Liver (tissue), 8 donors: ENCODE measurements at regions not wholly inside any gene's neighbourhood (a gene's known extent, or its start where the extent isn't known, plus 50 kb on each side); places are given as distances from the start of the nearest gene placed in this dataset.

ENCODE experiments used
- DNase-seq: peaks from one replicate; pipeline ENCODE4 v3.0.0-alpha.2; 2017; ENCODE audit warnings: low spot score
- H3K27ac ChIP-seq, 2 donors: one replicate each; pipeline ENCODE4 v1.7.0; 2013; ENCODE audit warnings: inconsistent platforms in 2 of 2, low read length in 2 of 2, control low read depth in 1 of 2, low read depth in 1 of 2, mild to moderate bottlenecking in 1 of 2
- H3K27me3 ChIP-seq, 4 donors: one replicate each; pipeline versions ENCODE4 v1.6.1 to v1.7.0; 2013; ENCODE audit warnings: low read length in 3 of 4, inconsistent platforms in 1 of 4, mild to moderate bottlenecking in 1 of 4, moderate library complexity in 1 of 4; ENCODE audit not compliant: control insufficient read depth in 4 of 4, insufficient read depth in 4 of 4
- H3K36me3 ChIP-seq, 4 donors: one replicate each; pipeline versions ENCODE4 v1.6.1 to v1.7.0; 2013; ENCODE audit warnings: low read length in 3 of 4, mild to moderate bottlenecking in 3 of 4, low read depth in 1 of 4, moderate library complexity in 1 of 4; ENCODE audit not compliant: control insufficient read depth in 4 of 4, insufficient read depth in 3 of 4
- H3K4me1 ChIP-seq, 4 donors: one replicate each; pipeline versions ENCODE4 v1.6.1 to v1.7.0; 2013; ENCODE audit warnings: low read length in 3 of 4, mild to moderate bottlenecking in 3 of 4, moderate library complexity in 1 of 4; ENCODE audit not compliant: control insufficient read depth in 4 of 4, insufficient read depth in 4 of 4
- H3K4me3 ChIP-seq, 3 donors: one replicate each; pipeline versions ENCODE4 v1.6.1 to v1.7.0; 2013; ENCODE audit warnings: low read length in 3 of 3, control low read depth in 1 of 3, low read depth in 1 of 3, mild to moderate bottlenecking in 1 of 3
- H3K9ac ChIP-seq, 2 donors: one replicate each; pipeline ENCODE4 v1.7.0; 2013; ENCODE audit warnings: low read length in 2 of 2, mild to moderate bottlenecking in 2 of 2, moderate library complexity in 2 of 2, control low read depth in 1 of 2, low read depth in 1 of 2
- H3K9me3 ChIP-seq, 4 donors: one replicate each; pipeline versions ENCODE4 v1.6.1 to v1.7.0; 2013; ENCODE audit warnings: low read length in 3 of 4; ENCODE audit not compliant: control insufficient read depth in 4 of 4
- EGR1 ChIP-seq, 2 donors: IDR thresholded peaks; 2 replicates each; pipeline ENCODE4 v1.6.1; 2016 to 2018; ENCODE audit warnings: antibody characterized with exemption in 2 of 2, low read depth in 2 of 2
- FOXA1 ChIP-seq: IDR thresholded peaks from 2 replicates; pipeline ENCODE4 v1.6.1; 2016; ENCODE audit warnings: antibody characterized with exemption
- FOXA2 ChIP-seq: IDR thresholded peaks from 2 replicates; pipeline ENCODE4 v1.6.1; 2016; ENCODE audit warnings: antibody characterized with exemption
- GABPA ChIP-seq, 2 donors: IDR thresholded peaks in 1 of 2; conservative IDR thresholded peaks in 1 of 2; 2 replicates each; pipeline ENCODE4 v1.6.1; 2016; ENCODE audit warnings: antibody characterized with exemption in 2 of 2, mild to moderate bottlenecking in 1 of 2, moderate library complexity in 1 of 2
- HNF4A ChIP-seq, 2 donors: conservative IDR thresholded peaks; 2 replicates each; pipeline ENCODE4 v1.6.1; 2016; ENCODE audit warnings: antibody characterized with exemption in 2 of 2, mild to moderate bottlenecking in 2 of 2
- HNF4G ChIP-seq: IDR thresholded peaks from 2 replicates; pipeline ENCODE4 v1.6.1; 2016; ENCODE audit warnings: antibody characterized with exemption
- JUND ChIP-seq, 2 donors: IDR thresholded peaks; 2 replicates each; pipeline ENCODE4 v1.6.1; 2016; ENCODE audit warnings: antibody characterized with exemption in 2 of 2
- NR2F2 ChIP-seq: IDR thresholded peaks from 2 replicates; pipeline ENCODE4 v1.6.1; 2016; ENCODE audit warnings: antibody characterized with exemption
- RAD21 ChIP-seq, 2 donors: IDR thresholded peaks; 2 replicates each; pipeline ENCODE4 v1.6.1; 2016; ENCODE audit warnings: antibody characterized with exemption in 2 of 2, mild to moderate bottlenecking in 2 of 2
- RXRA ChIP-seq, 2 donors: IDR thresholded peaks; 2 replicates each; pipeline ENCODE4 v1.6.1; 2017 to 2018; ENCODE audit warnings: antibody characterized with exemption in 2 of 2, mild to moderate bottlenecking in 1 of 2
- SP1 ChIP-seq: IDR thresholded peaks from 2 replicates; pipeline ENCODE4 v1.6.1; 2018; ENCODE audit warnings: antibody characterized with exemption, mild to moderate bottlenecking
- TAF1 ChIP-seq: conservative IDR thresholded peaks from 2 replicates; pipeline ENCODE4 v1.6.1; 2016; ENCODE audit warnings: antibody characterized with exemption, mild to moderate bottlenecking
- WGBS: extraction: QIAGEN DNeasy Blood & Tissue Kit; methylation state at CpG from one replicate; pipeline ENCODE4 v1.1.7; 2013; 5-methylcytosine and 5-hydroxymethylcytosine counted together
- TF ChIP-seq, protein P1 (sequence below): fragments of 150-350 bp; IDR thresholded peaks from 2 replicates; pipeline ENCODE4 v1.5.1; 2017; ENCODE audit warnings: improper control_type of control experiment, low read depth, low read length; ENCODE audit not compliant: missing input control
- TF ChIP-seq, protein P2 (sequence below): IDR thresholded peaks from 2 replicates; pipeline ENCODE4 v1.6.1; 2016; ENCODE audit warnings: antibody characterized with exemption, mild to moderate bottlenecking
- TF ChIP-seq, protein P3 (sequence below): IDR thresholded peaks from 2 replicates; pipeline ENCODE4 v1.6.1; 2016; ENCODE audit warnings: antibody characterized with exemption
- TF ChIP-seq, protein P4 (sequence below): IDR thresholded peaks from 2 replicates; pipeline ENCODE4 v1.6.1; 2016; ENCODE audit warnings: antibody characterized with exemption
- donor health status: healthy.
- donor health status: healthy.
- donor health status: healthy.
- donor health status: healthy.
- donor health status: healthy.

DNA sequence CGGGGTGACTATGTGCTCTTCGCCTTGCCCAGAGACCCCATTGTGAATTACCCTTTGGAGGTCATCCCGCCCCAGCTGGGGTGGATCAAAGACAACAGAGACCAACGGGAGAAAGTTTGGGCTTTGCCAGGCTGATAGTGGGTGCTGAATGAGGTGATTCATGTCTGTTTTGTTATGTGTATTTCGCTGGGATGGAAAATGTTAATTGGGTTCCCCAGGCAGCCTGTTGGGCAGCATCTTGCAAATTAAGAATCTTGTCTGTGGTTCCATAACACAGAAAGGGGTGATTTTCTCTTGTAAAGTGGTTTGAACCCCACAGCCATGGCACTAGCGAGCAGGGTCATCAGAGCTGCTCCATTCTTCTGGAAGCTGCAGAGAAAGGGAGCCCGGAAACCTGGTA, 63.1 kb upstream of the UNC93A start (continued):
- no peak for TF ChIP-seq FOXA2

DNA sequence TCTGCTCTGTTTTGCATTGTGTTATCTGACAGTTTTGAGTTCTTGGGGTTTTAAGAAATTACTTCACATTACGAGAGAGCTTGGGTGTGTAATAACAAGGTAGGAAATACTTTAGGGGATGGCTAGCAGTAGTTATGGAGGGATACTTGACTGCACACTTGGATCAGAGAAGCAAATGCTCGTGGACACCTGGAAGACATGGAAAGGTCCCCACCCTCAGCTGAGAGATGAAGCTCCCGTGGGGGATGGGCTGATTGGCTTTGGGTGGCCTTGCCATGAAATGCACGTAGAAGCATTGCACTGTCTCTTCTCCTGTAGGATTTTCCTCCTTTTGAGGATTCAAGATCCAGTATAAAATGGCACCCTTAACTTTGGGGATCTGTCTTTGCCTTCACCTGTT, 61.5 kb upstream of the UNC93A start:
- Histone ChIP-seq H3K27ac (no peak overlapping the region), H3K4me1 (no peaks in the 10 kb centered on the region), H3K36me3 (no peaks in the 10 kb centered on the region), H3K4me3 (no peak overlapping the region), H3K9ac (no peak overlapping the region), H3K9me3 (no peaks in the 10 kb centered on the region), H3K27me3 (no peaks in the 10 kb centered on the region)
- WGBS = 83% methylated on average over 4 of the region's 4 CpGs
- no peak for DNase-seq
- TF ChIP-seq GABPA (IDR thresholded peaks at IDR 0.05 in 1 of 2, conservative IDR thresholded peaks at IDR 0.05 in 1 of 2) (no peak), RAD21 (IDR thresholded peaks at IDR 0.05) (no peak), HNF4G (no peak), JUND (IDR thresholded peaks at IDR 0.05) (no peak), HNF4A (conservative IDR thresholded peaks at IDR 0.05) (no peak), TAF1 (no peak), RXRA (IDR thresholded peaks at IDR 0.05) (no peak), NR2F2 (no peak), FOXA2 (no peak)
- TF ChIP-seq, protein P1, sequence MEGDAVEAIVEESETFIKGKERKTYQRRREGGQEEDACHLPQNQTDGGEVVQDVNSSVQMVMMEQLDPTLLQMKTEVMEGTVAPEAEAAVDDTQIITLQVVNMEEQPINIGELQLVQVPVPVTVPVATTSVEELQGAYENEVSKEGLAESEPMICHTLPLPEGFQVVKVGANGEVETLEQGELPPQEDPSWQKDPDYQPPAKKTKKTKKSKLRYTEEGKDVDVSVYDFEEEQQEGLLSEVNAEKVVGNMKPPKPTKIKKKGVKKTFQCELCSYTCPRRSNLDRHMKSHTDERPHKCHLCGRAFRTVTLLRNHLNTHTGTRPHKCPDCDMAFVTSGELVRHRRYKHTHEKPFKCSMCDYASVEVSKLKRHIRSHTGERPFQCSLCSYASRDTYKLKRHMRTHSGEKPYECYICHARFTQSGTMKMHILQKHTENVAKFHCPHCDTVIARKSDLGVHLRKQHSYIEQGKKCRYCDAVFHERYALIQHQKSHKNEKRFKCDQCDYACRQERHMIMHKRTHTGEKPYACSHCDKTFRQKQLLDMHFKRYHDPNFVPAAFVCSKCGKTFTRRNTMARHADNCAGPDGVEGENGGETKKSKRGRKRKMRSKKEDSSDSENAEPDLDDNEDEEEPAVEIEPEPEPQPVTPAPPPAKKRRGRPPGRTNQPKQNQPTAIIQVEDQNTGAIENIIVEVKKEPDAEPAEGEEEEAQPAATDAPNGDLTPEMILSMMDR = no peak

DNA sequence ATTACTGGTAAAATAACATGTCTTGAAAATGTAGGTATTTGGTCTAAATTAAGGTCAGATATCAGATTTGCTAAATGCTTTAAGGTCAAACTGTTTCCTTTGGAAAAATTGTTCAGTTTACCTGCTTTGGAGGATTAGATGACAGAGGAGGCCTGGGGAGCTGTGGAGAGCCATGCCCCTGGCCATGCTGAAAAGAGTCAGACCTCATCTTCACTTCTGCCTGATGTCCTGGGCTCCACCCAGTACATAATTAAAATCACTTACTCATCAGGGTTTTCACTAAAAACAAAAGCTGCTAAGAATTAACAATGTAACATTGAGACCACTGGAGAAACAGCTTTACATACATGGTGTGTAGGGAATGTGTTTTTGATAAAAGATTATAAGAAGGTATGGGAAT, 60.8 kb upstream of the UNC93A start:
- no peak overlapping the region for H3K27ac ChIP-seq
- DNase-seq = no peak
- H3K9me3 ChIP-seq = no peaks in the 10 kb centered on the region
- TF ChIP-seq HNF4A (conservative IDR thresholded peaks at IDR 0.05) = no peak
- TF ChIP-seq, protein P1 = no peak
- TF ChIP-seq FOXA1 = no peak
- TF ChIP-seq EGR1 (IDR thresholded peaks at IDR 0.05; ENCODE audit: low read depth in 2 of 2) = no peak
- TF ChIP-seq FOXA2 = no peak
- TF ChIP-seq, protein P2, sequence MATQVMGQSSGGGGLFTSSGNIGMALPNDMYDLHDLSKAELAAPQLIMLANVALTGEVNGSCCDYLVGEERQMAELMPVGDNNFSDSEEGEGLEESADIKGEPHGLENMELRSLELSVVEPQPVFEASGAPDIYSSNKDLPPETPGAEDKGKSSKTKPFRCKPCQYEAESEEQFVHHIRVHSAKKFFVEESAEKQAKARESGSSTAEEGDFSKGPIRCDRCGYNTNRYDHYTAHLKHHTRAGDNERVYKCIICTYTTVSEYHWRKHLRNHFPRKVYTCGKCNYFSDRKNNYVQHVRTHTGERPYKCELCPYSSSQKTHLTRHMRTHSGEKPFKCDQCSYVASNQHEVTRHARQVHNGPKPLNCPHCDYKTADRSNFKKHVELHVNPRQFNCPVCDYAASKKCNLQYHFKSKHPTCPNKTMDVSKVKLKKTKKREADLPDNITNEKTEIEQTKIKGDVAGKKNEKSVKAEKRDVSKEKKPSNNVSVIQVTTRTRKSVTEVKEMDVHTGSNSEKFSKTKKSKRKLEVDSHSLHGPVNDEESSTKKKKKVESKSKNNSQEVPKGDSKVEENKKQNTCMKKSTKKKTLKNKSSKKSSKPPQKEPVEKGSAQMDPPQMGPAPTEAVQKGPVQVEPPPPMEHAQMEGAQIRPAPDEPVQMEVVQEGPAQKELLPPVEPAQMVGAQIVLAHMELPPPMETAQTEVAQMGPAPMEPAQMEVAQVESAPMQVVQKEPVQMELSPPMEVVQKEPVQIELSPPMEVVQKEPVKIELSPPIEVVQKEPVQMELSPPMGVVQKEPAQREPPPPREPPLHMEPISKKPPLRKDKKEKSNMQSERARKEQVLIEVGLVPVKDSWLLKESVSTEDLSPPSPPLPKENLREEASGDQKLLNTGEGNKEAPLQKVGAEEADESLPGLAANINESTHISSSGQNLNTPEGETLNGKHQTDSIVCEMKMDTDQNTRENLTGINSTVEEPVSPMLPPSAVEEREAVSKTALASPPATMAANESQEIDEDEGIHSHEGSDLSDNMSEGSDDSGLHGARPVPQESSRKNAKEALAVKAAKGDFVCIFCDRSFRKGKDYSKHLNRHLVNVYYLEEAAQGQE = no peak
- no peak for TF ChIP-seq SP1
- TF ChIP-seq JUND (IDR thresholded peaks at IDR 0.05) = no peak
- TF ChIP-seq HNF4G = no peak
- TF ChIP-seq RXRA (IDR thresholded peaks at IDR 0.05) = no peak
- no peak for TF ChIP-seq NR2F2
- TF ChIP-seq, protein P3, sequence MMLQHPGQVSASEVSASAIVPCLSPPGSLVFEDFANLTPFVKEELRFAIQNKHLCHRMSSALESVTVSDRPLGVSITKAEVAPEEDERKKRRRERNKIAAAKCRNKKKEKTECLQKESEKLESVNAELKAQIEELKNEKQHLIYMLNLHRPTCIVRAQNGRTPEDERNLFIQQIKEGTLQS = no peak
- TF ChIP-seq, protein P4, sequence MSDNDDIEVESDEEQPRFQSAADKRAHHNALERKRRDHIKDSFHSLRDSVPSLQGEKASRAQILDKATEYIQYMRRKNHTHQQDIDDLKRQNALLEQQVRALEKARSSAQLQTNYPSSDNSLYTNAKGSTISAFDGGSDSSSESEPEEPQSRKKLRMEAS = no peak
- no peak for TF ChIP-seq TAF1
- TF ChIP-seq RAD21 (IDR thresholded peaks at IDR 0.05) = no peak
- H3K4me1 ChIP-seq = peaks cover 0 to 2% (median 0%) of the 10 kb centered on the region in 4 donors
- no peak overlapping the region for H3K9ac ChIP-seq
- no peaks in the 10 kb centered on the region for H3K27me3 ChIP-seq
- H3K4me3 ChIP-seq = no peak overlapping the region
- H3K36me3 ChIP-seq = no peaks in the 10 kb centered on the region
